ENCODE measurements at regions not wholly inside any gene's neighbourhood (a gene's known extent, or its start where the extent isn't known, plus 50 kb on each side); places are given as distances from the start of the nearest gene placed in this dataset.

GRCh38 chr10:43857931-43858315, 209.2 kb upstream of the ZNF32 start:
- no peaks in the 10 kb centered on the region for H3K36me3 ChIP-seq
- no peaks in the 10 kb centered on the region for H3K9me3 ChIP-seq
- H3K4me3 ChIP-seq: no peak overlapping the region
- 90 to 98% (median 92%) methylated on average over 3 of the region's 3 CpGs for WGBS, 4 donors
- ATAC-seq: no peak
- H3K4me1 ChIP-seq: peaks cover 0 to 54% (median 16%) of the 10 kb centered on the region in 12 donors
- no peak for DNase-seq
- no peaks in the 10 kb centered on the region for H3K27me3 ChIP-seq
- intact Hi-C loops (cut with DNase I): no loop called here
- TF ChIP-seq POLR2A (IDR thresholded peaks at IDR 0.05) (no peak), CTCF (IDR thresholded peaks at IDR 0.05) (no peak)
- peak overlapping the region in 2 of 12 donors; percentile 2 to 6 for H3K27ac ChIP-seq

- H3K4me1 ChIP-seq: peaks cover 0 to 49% (median 13%) of the 10 kb centered on the region in 12 donors
- ATAC-seq: peak in 2 of 4 donors; percentile 27 to 57
- intact Hi-C loops (cut with DNase I): no loop called here
Observed at GRCh38 chr10:43857206-43857930, 208.7 kb upstream of the ZNF32 start.

GRCh38 chr10:43856299-43856698, 207.6 kb upstream of the ZNF32 start:
- H3K4me3 ChIP-seq: no peak overlapping the region
- WGBS, 4 donors: 96 to 98% (median 97%) methylated on average over 5 of the region's 5 CpGs
- TF ChIP-seq CTCF (IDR thresholded peaks at IDR 0.05) (no peak), POLR2A (IDR thresholded peaks at IDR 0.05) (no peak)
- H3K27ac ChIP-seq: peak overlapping the region in 1 of 12 donors; percentile 44
- H3K9me3 ChIP-seq: no peaks in the 10 kb centered on the region
- H3K27me3 ChIP-seq: no peaks in the 10 kb centered on the region
- no peaks in the 10 kb centered on the region for H3K36me3 ChIP-seq
- H3K4me1 ChIP-seq: peaks cover 0 to 44% (median 13%) of the 10 kb centered on the region in 12 donors
- intact Hi-C loops (cut with DNase I): no loop called here
- no peak for ATAC-seq
- no peak for DNase-seq

More at GRCh38 chr10:43857206-43857930, 208.7 kb upstream of the ZNF32 start:
- no peak overlapping the region for H3K4me3 ChIP-seq
- 76 to 88% (median 86%) methylated on average over 6 of the region's 6 CpGs for WGBS, 4 donors
- peak overlapping the region in 3 of 12 donors; percentile 2 to 33 (median 20) for H3K27ac ChIP-seq
- no peaks in the 10 kb centered on the region for H3K36me3 ChIP-seq
- H3K9me3 ChIP-seq: no peaks in the 10 kb centered on the region
- DNase-seq: no peak
- TF ChIP-seq CTCF (IDR thresholded peaks at IDR 0.05): no peak
- TF ChIP-seq POLR2A (IDR thresholded peaks at IDR 0.05): no peak
- H3K27me3 ChIP-seq: no peaks in the 10 kb centered on the region

- intact Hi-C loops (cut with DNase I): no loop called here
- WGBS, 4 donors: 37 to 58% (median 52%) methylated on average over 3 to 4 of the region's 4 CpGs
- H3K27ac ChIP-seq: peak overlapping the region in 7 of 12 donors; percentile 19 to 63 (median 44)
Observed at GRCh38 chr10:43855667-43856210, 207.1 kb upstream of the ZNF32 start.

More at GRCh38 chr10:43855667-43856210, 207.1 kb upstream of the ZNF32 start:
- no peak for TF ChIP-seq CTCF (IDR thresholded peaks at IDR 0.05)
- no peak for TF ChIP-seq POLR2A (IDR thresholded peaks at IDR 0.05)
- H3K36me3 ChIP-seq: no peaks in the 10 kb centered on the region
- H3K9me3 ChIP-seq: no peaks in the 10 kb centered on the region
- peak in 3 of 5 donors; percentile 54 to 73 (median 62) for DNase-seq
- H3K4me1 ChIP-seq: peaks cover 0 to 44% (median 13%) of the 10 kb centered on the region in 12 donors
- no peak overlapping the region for H3K4me3 ChIP-seq
- no peaks in the 10 kb centered on the region for H3K27me3 ChIP-seq
- peak; percentile 54 to 87 (median 76) for ATAC-seq
